ENCODE measurements at regions not wholly inside any gene's neighbourhood (a gene's known extent, or its start where the extent isn't known, plus 50 kb on each side); places are given as distances from the start of the nearest gene placed in this dataset.

GRCh38 chr3:118495206-118495605 lies 539.4 kb downstream of the IGSF11 start:
- H3K27me3 Mint-ChIP-seq = peaks cover 4% of the 10 kb centered on the region
- no peak for DNase-seq (ENCODE audit: extremely low spot score, unreplicated experiment)
- H3K36me3 Mint-ChIP-seq = no peaks in the 10 kb centered on the region
- H3K27ac Mint-ChIP-seq = no peak overlapping the region
- peak; percentile 44 for TF ChIP-seq CTCF (conservative IDR thresholded peaks at IDR 0.05)
- no peaks in the 10 kb centered on the region for H3K4me1 Mint-ChIP-seq (ENCODE audit: unreplicated experiment)
- H3K9me3 Mint-ChIP-seq = no peaks in the 10 kb centered on the region
- no peak overlapping the region for H3K4me3 Mint-ChIP-seq

- TF ChIP-seq CTCF (conservative IDR thresholded peaks at IDR 0.05) = no peak
- no peak overlapping the region for H3K4me3 Mint-ChIP-seq
Observed at GRCh38 chr3:118497274-118497673, 537.4 kb downstream of the IGSF11 start.

GRCh38 chr3:118501152-118501551 lies 533.5 kb downstream of the IGSF11 start:
- no peak for DNase-seq (ENCODE audit: extremely low spot score, unreplicated experiment)
- TF ChIP-seq CTCF (conservative IDR thresholded peaks at IDR 0.05) = peak; percentile 54
- H3K4me3 Mint-ChIP-seq = no peak overlapping the region
- H3K27me3 Mint-ChIP-seq = peaks cover 4% of the 10 kb centered on the region
- H3K4me1 Mint-ChIP-seq (ENCODE audit: unreplicated experiment) = no peaks in the 10 kb centered on the region
- no peaks in the 10 kb centered on the region for H3K9me3 Mint-ChIP-seq
- H3K27ac Mint-ChIP-seq = no peak overlapping the region
- no peaks in the 10 kb centered on the region for H3K36me3 Mint-ChIP-seq

More at GRCh38 chr3:118497274-118497673, 537.4 kb downstream of the IGSF11 start:
- DNase-seq (ENCODE audit: extremely low spot score, unreplicated experiment) = no peak
- Mint-ChIP-seq H3K36me3 (no peaks in the 10 kb centered on the region), H3K27me3 (peaks cover 4% of the 10 kb centered on the region), H3K27ac (no peak overlapping the region), H3K9me3 (no peaks in the 10 kb centered on the region), H3K4me1 (ENCODE audit: unreplicated experiment) (no peaks in the 10 kb centered on the region)

- DNase-seq (ENCODE audit: extremely low spot score, unreplicated experiment) = no peak
Observed at GRCh38 chr3:118504906-118505305, 529.7 kb downstream of the IGSF11 start.

GRCh38 chr3:118505784-118506183 lies 528.9 kb downstream of the IGSF11 start:
- DNase-seq (ENCODE audit: extremely low spot score, unreplicated experiment) = no peak
- no peaks in the 10 kb centered on the region for H3K9me3 Mint-ChIP-seq
- no peaks in the 10 kb centered on the region for H3K27me3 Mint-ChIP-seq
- H3K36me3 Mint-ChIP-seq = no peaks in the 10 kb centered on the region
- H3K4me3 Mint-ChIP-seq = no peak overlapping the region
- H3K27ac Mint-ChIP-seq = no peak overlapping the region
- H3K4me1 Mint-ChIP-seq (ENCODE audit: unreplicated experiment) = peaks cover 5% of the 10 kb centered on the region
- no peak for TF ChIP-seq CTCF (conservative IDR thresholded peaks at IDR 0.05)

More at GRCh38 chr3:118504906-118505305, 529.7 kb downstream of the IGSF11 start:
- Mint-ChIP-seq H3K9me3 (no peaks in the 10 kb centered on the region), H3K27me3 (no peaks in the 10 kb centered on the region), H3K27ac (no peak overlapping the region), H3K36me3 (no peaks in the 10 kb centered on the region), H3K4me1 (ENCODE audit: unreplicated experiment) (no peaks in the 10 kb centered on the region), H3K4me3 (no peak overlapping the region)
- no peak for TF ChIP-seq CTCF (conservative IDR thresholded peaks at IDR 0.05)

GRCh38 chr3:118511402-118511801 lies 523.2 kb downstream of the IGSF11 start:
- no peak overlapping the region for H3K27ac Mint-ChIP-seq
- peaks cover 11% of the 10 kb centered on the region for H3K4me1 Mint-ChIP-seq (ENCODE audit: unreplicated experiment)
- no peaks in the 10 kb centered on the region for H3K27me3 Mint-ChIP-seq
- H3K36me3 Mint-ChIP-seq = no peaks in the 10 kb centered on the region
- H3K4me3 Mint-ChIP-seq = no peak overlapping the region
- TF ChIP-seq CTCF (conservative IDR thresholded peaks at IDR 0.05) = no peak
- DNase-seq (ENCODE audit: extremely low spot score, unreplicated experiment) = no peak
- peaks cover 4% of the 10 kb centered on the region for H3K9me3 Mint-ChIP-seq

Data from type B pancreatic cell (in vitro differentiated cells).